Sigmoid colon (tissue), 6 donors: ENCODE measurements at regions not wholly inside any gene's neighbourhood (a gene's known extent, or its start where the extent isn't known, plus 50 kb on each side); places are given as distances from the start of the nearest gene placed in this dataset.

ENCODE experiments used
- DNase-seq: peaks from one replicate; pipeline ENCODE4 v3.0.0-alpha.2; 2019
- H3K27ac ChIP-seq, 4 donors: fragments of 200-600 bp; sonication (generic); one replicate each; pipeline ENCODE4 v1.5.1; 2016 to 2019; ENCODE audit warnings: mild to moderate bottlenecking in 1 of 4
- H3K27me3 ChIP-seq, 3 donors: fragments of 200-600 bp; sonication (generic); one replicate each; pipeline ENCODE4 v1.5.1; 2019; ENCODE audit warnings: mild to moderate bottlenecking in 1 of 3
- H3K36me3 ChIP-seq, 4 donors: fragments of 200-600 bp; sonication (generic); one replicate each; pipeline ENCODE4 v1.5.1; 2016 to 2019
- H3K4me1 ChIP-seq, 4 donors: fragments of 200-600 bp; sonication (generic); one replicate each; pipeline ENCODE4 v1.5.1; 2017 to 2019
- H3K4me3 ChIP-seq, 4 donors: fragments of 200-600 bp; sonication (generic); one replicate each; pipeline ENCODE4 v1.5.1; 2017 to 2019; ENCODE audit warnings: mild to moderate bottlenecking in 2 of 4, moderate library complexity in 1 of 4
- H3K9me3 ChIP-seq, 4 donors: fragments of 200-600 bp in 3 of 4; sonication (generic) in 3 of 4; one replicate each; pipeline versions ENCODE4 v1.5.1 to v1.6.1; 2013 to 2019
- CTCF ChIP-seq, 4 experiments: fragments of 450-650 bp in 3 of 4; fragments of 200-600 bp in 1 of 4; IDR thresholded peaks; one replicate each; pipeline ENCODE4 v1.5.1; 2016 to 2019; ENCODE audit warnings: antibody characterized with exemption in 4 of 4, mild to moderate bottlenecking in 3 of 4, moderate library complexity in 2 of 4
- EP300 ChIP-seq, 4 donors: sonication (generic); formaldehyde crosslinking; IDR thresholded peaks; one replicate each; pipeline ENCODE4 v1.6.1; 2017; ENCODE audit warnings: antibody characterized with exemption in 4 of 4
- POLR2A ChIP-seq, 2 donors: fragments of 450-650 bp; IDR thresholded peaks; one replicate each; pipeline ENCODE4 v1.6.1; 2016; ENCODE audit warnings: antibody characterized with exemption in 2 of 2, mild to moderate bottlenecking in 2 of 2, moderate library complexity in 2 of 2
- POLR2AphosphoS5 ChIP-seq, 4 donors: sonication (generic); formaldehyde crosslinking; IDR thresholded peaks; one replicate each; pipeline ENCODE4 v1.6.1; 2017; ENCODE audit warnings: antibody characterized with exemption in 4 of 4
- WGBS, 2 donors: extraction: QIAGEN DNeasy Blood & Tissue Kit; methylation state at CpG; one replicate each; pipeline ENCODE4 v1.1.7; 2013; 5-methylcytosine and 5-hydroxymethylcytosine counted together
- intact Hi-C: fragments of 100-400 bp; cut with DNase I; formaldehyde crosslinking; loops from one replicate; pipeline ENCODE4 v1.15.1; 2023
- donor health status: healthy with polysubstance abuse.
- donor health status: healthy.

- no peaks in the 10 kb centered on the region for H3K4me1 ChIP-seq
- TF ChIP-seq EP300 (IDR thresholded peaks at IDR 0.05) (no peak), POLR2AphosphoS5 (IDR thresholded peaks at IDR 0.05) (peak in 1 of 4 donors; percentile 11), POLR2A (IDR thresholded peaks at IDR 0.05) (no peak), CTCF (IDR thresholded peaks at IDR 0.05) (no peak)
- intact Hi-C loops, result no loop called here
- H3K27ac ChIP-seq, result peak overlapping the region in 1 of 4 donors; percentile 27
- no peak for DNase-seq
- H3K9me3 ChIP-seq, result no peaks in the 10 kb centered on the region
- H3K27me3 ChIP-seq, result no peaks in the 10 kb centered on the region
- H3K36me3 ChIP-seq, result no peaks in the 10 kb centered on the region
- no peak overlapping the region for H3K4me3 ChIP-seq
- WGBS, 2 donors, result 69 to 79% methylated on average over 4 of the region's 4 CpGs
These were observed 113.7 kb upstream of the SPRED2 start for GRCh38 chr2:65545837-65546805.

DNA sequence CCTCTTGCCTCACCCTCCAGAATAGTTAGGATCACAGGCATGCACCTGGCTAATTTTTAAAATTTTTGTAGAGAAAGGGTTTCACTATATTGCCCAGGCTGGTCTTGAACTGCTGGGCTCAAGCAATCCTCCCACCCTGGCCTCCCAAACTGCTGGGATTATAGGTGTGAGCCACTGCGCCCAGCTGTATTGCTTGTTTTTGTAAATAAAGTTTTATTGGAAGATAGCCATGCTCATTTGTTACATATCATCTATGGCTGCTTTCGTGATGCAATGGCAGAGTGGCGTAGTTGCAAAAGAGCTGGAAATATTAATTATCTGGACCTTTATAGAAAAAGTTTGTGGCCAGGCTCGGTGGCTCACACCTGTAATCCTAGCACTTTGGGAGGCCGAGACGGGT lies 109.4 kb upstream of the SPRED2 start:
- Histone ChIP-seq H3K4me1 (no peaks in the 10 kb centered on the region), H3K9me3 (no peaks in the 10 kb centered on the region), H3K27ac (no peak overlapping the region), H3K4me3 (no peak overlapping the region), H3K36me3 (no peaks in the 10 kb centered on the region), H3K27me3 (no peaks in the 10 kb centered on the region)
- 96% methylated on average over 6 of the region's 6 CpGs for WGBS, 2 donors
- TF ChIP-seq POLR2A (IDR thresholded peaks at IDR 0.05), result no peak
- TF ChIP-seq EP300 (IDR thresholded peaks at IDR 0.05), result no peak
- no peak for TF ChIP-seq CTCF (IDR thresholded peaks at IDR 0.05)
- no peak for TF ChIP-seq POLR2AphosphoS5 (IDR thresholded peaks at IDR 0.05)
- no peak for DNase-seq
- intact Hi-C loops, result no loop called here

DNA sequence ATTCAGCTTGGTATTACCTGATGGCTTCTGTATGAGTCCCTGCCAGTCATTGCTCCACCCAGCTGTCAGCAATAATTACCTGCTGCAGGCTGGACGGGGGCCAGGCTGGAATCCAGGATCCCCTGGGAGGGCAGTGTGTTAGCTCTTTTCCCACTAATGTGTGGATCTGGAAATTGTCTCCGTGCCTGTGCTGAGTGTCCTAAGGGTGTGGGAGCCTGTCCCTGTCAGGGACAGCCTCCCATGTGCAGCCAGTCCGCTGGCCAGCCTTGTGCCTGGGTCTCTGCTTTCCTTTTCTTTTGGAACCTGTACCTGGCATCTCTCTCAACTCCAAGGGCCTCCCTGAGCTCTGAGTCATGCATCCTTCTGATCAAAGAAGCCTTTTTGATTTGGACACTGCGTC lies 107.2 kb upstream of the SPRED2 start:
- Histone ChIP-seq H3K27me3 (no peaks in the 10 kb centered on the region), H3K9me3 (no peaks in the 10 kb centered on the region), H3K4me1 (no peaks in the 10 kb centered on the region), H3K36me3 (no peaks in the 10 kb centered on the region), H3K27ac (no peak overlapping the region), H3K4me3 (no peak overlapping the region)
- DNase-seq, result no peak
- 40 to 76% methylated on average over 4 of the region's 4 CpGs for WGBS, 2 donors
- intact Hi-C loops, result no loop called here
- no peak for TF ChIP-seq POLR2AphosphoS5 (IDR thresholded peaks at IDR 0.05)
- TF ChIP-seq EP300 (IDR thresholded peaks at IDR 0.05), result no peak
- no peak for TF ChIP-seq POLR2A (IDR thresholded peaks at IDR 0.05)
- TF ChIP-seq CTCF (IDR thresholded peaks at IDR 0.05), result no peak

DNA sequence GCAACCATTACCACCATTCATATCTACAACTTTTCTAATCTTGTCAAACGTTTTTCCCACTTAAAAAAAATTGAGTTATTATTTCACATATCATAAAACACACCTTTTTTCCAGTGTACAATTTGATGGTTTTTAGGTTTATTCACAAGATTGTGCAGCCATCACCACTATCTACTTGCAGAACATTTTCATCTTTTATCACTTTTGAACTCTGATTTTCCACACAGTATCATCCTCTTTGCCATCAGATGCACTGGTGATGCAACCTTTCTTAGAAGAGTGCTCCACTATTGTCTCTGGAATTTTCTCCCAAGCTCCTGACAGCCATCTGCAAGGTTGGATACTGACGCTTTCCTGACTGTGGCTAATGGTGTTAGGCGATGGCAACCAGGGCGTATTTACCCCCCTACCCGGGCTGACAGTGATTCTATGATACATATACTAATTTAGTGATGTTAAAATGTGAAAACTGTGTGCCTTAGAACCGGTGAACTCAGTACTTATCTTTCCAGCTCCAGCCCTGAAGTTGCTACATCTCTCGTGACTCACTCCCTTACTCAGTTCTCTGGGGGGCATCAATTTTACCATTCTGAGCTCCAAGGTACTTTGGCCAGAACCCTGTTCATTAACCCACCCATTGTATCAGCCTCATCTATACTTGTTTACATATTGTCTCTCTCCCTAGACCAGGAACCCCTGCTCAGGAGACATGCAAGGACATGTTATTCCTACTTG lies 105.4 kb upstream of the SPRED2 start:
- DNase-seq, result no peak
- intact Hi-C loops, result no loop called here
- TF ChIP-seq CTCF (IDR thresholded peaks at IDR 0.05), result no peak
- no peak for TF ChIP-seq POLR2AphosphoS5 (IDR thresholded peaks at IDR 0.05)
- TF ChIP-seq POLR2A (IDR thresholded peaks at IDR 0.05), result no peak
- no peak for TF ChIP-seq EP300 (IDR thresholded peaks at IDR 0.05)
- 81 to 86% methylated on average over 7 of the region's 7 CpGs for WGBS, 2 donors
- Histone ChIP-seq H3K36me3 (no peaks in the 10 kb centered on the region), H3K27ac (no peak overlapping the region), H3K4me3 (no peak overlapping the region), H3K4me1 (no peaks in the 10 kb centered on the region), H3K9me3 (no peaks in the 10 kb centered on the region), H3K27me3 (no peaks in the 10 kb centered on the region)
